SK-N-SH (cell line): ENCODE measurements at regions not wholly inside any gene's neighbourhood (a gene's known extent, or its start where the extent isn't known, plus 50 kb on each side); places are given as distances from the start of the nearest gene placed in this dataset.

Source experiments
- JUND ChIP-seq: IDR thresholded peaks from 2 replicates; pipeline ENCODE4 v1.4.0; 2012
- TF ChIP-seq, protein P1 (sequence below): fragments of 200-600 bp; sonication (generic); IDR thresholded peaks from 2 replicates; pipeline ENCODE4 v1.6.1; 2017; ENCODE audit warnings: antibody characterized with exemption, mild to moderate bottlenecking, moderate library complexity

DNA sequence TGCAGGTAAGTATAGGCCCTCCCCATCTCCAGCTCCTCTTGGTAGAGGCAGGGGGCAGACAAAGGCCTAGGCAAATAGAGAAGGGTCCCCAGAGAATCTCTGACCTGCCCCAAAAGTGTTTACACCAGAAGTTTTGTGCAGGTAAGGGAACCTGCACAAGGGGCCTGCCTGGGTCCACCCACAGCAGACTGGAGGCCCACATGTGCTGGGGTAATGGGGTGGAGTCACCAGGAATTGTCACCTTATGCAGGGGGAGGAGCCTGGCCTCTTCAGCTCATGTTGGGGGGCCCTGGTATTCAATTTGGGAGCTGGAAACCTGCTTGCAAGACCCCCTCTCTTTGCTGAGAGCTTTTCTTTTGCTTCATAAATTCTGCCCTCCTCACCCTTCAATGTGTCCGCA lies 302.7 kb downstream of the ZEB1 start:
- no peak for TF ChIP-seq JUND
- TF ChIP-seq, protein P1, sequence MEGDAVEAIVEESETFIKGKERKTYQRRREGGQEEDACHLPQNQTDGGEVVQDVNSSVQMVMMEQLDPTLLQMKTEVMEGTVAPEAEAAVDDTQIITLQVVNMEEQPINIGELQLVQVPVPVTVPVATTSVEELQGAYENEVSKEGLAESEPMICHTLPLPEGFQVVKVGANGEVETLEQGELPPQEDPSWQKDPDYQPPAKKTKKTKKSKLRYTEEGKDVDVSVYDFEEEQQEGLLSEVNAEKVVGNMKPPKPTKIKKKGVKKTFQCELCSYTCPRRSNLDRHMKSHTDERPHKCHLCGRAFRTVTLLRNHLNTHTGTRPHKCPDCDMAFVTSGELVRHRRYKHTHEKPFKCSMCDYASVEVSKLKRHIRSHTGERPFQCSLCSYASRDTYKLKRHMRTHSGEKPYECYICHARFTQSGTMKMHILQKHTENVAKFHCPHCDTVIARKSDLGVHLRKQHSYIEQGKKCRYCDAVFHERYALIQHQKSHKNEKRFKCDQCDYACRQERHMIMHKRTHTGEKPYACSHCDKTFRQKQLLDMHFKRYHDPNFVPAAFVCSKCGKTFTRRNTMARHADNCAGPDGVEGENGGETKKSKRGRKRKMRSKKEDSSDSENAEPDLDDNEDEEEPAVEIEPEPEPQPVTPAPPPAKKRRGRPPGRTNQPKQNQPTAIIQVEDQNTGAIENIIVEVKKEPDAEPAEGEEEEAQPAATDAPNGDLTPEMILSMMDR: no peak
